Gastroesophageal sphincter (tissue), 3 donors: ENCODE measurements at regions not wholly inside any gene's neighbourhood (a gene's known extent, or its start where the extent isn't known, plus 50 kb on each side); places are given as distances from the start of the nearest gene placed in this dataset.

ENCODE experiments used
- EP300 ChIP-seq: sonication (generic); formaldehyde crosslinking; IDR thresholded peaks from one replicate; pipeline ENCODE4 v1.6.1; 2017; ENCODE audit warnings: antibody characterized with exemption, mild to moderate bottlenecking
- POLR2A ChIP-seq, 2 donors: fragments of 450-650 bp; IDR thresholded peaks; one replicate each; pipeline ENCODE4 v1.6.1; 2017; ENCODE audit warnings: antibody characterized with exemption in 2 of 2, mild to moderate bottlenecking in 2 of 2, moderate library complexity in 1 of 2
- POLR2AphosphoS5 ChIP-seq: sonication (generic); formaldehyde crosslinking; IDR thresholded peaks from one replicate; pipeline ENCODE4 v1.6.1; 2017; ENCODE audit warnings: antibody characterized with exemption
- TF ChIP-seq, protein P1 (sequence below), 4 experiments: fragments of 200-600 bp in 2 of 4; fragments of 450-650 bp in 2 of 4; sonication (generic) in 1 of 4; IDR thresholded peaks; one replicate each; pipeline ENCODE4 v1.5.1; 2017 to 2019; ENCODE audit warnings: antibody characterized with exemption in 4 of 4, mild to moderate bottlenecking in 2 of 4, moderate library complexity in 2 of 4

DNA sequence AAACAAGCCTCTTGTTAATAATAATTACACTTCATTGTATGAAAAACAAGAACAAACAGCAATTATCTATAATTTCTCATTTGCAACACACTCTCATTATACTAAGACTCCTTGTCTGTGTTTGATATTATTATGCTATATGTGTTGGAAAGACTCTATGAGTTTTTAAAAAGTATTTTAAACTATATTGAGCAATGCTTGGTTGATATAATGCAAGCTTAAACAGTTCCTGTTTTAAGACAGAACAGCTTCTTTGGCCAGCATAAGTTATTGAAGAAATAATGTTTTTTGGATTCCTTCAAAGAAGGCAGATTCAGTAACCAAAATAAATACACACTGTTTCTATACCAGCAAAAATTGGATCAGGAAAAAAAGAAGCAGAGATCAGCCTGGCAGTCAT is 871.4 kb downstream of the MAT2B start:
- TF ChIP-seq POLR2AphosphoS5 (no peak), EP300 (no peak), POLR2A (IDR thresholded peaks at IDR 0.05) (no peak)
- TF ChIP-seq, protein P1, sequence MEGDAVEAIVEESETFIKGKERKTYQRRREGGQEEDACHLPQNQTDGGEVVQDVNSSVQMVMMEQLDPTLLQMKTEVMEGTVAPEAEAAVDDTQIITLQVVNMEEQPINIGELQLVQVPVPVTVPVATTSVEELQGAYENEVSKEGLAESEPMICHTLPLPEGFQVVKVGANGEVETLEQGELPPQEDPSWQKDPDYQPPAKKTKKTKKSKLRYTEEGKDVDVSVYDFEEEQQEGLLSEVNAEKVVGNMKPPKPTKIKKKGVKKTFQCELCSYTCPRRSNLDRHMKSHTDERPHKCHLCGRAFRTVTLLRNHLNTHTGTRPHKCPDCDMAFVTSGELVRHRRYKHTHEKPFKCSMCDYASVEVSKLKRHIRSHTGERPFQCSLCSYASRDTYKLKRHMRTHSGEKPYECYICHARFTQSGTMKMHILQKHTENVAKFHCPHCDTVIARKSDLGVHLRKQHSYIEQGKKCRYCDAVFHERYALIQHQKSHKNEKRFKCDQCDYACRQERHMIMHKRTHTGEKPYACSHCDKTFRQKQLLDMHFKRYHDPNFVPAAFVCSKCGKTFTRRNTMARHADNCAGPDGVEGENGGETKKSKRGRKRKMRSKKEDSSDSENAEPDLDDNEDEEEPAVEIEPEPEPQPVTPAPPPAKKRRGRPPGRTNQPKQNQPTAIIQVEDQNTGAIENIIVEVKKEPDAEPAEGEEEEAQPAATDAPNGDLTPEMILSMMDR (IDR thresholded peaks at IDR 0.05), result no peak
